Hepatocyte (in vitro differentiated cells): ENCODE measurements at regions not wholly inside any gene's neighbourhood (a gene's known extent, or its start where the extent isn't known, plus 50 kb on each side); places are given as distances from the start of the nearest gene placed in this dataset.

Source experiments
- CTCF ChIP-seq: fragments of 200-600 bp; sonication (generic); IDR thresholded peaks from 2 replicates; pipeline ENCODE4 v1.5.1; 2016; ENCODE audit warnings: antibody characterized with exemption, mild to moderate bottlenecking; ENCODE audit not compliant: poor library complexity
- EZH2 ChIP-seq: fragments of 200-600 bp; sonication (generic); IDR thresholded peaks from 2 replicates; pipeline ENCODE4 v1.6.1; 2016; ENCODE audit warnings: antibody characterized with exemption, mild to moderate bottlenecking, borderline replicate concordance
- EZH2phosphoT487 ChIP-seq: fragments of 200-600 bp; sonication (generic); IDR thresholded peaks from one replicate; pipeline ENCODE4 v1.6.1; 2018; ENCODE audit warnings: antibody characterized with exemption, mild to moderate bottlenecking, low read depth, moderate library complexity; ENCODE audit not compliant: unreplicated experiment, severe bottlenecking

GRCh38 chr11:127506647-127507046 is 506.1 kb upstream of the KIRREL3 start:
- TF ChIP-seq CTCF (no peak), EZH2phosphoT487 (no peak), EZH2 (no peak)
